ENCODE measurements at regions not wholly inside any gene's neighbourhood (a gene's known extent, or its start where the extent isn't known, plus 50 kb on each side); places are given as distances from the start of the nearest gene placed in this dataset.

DNA sequence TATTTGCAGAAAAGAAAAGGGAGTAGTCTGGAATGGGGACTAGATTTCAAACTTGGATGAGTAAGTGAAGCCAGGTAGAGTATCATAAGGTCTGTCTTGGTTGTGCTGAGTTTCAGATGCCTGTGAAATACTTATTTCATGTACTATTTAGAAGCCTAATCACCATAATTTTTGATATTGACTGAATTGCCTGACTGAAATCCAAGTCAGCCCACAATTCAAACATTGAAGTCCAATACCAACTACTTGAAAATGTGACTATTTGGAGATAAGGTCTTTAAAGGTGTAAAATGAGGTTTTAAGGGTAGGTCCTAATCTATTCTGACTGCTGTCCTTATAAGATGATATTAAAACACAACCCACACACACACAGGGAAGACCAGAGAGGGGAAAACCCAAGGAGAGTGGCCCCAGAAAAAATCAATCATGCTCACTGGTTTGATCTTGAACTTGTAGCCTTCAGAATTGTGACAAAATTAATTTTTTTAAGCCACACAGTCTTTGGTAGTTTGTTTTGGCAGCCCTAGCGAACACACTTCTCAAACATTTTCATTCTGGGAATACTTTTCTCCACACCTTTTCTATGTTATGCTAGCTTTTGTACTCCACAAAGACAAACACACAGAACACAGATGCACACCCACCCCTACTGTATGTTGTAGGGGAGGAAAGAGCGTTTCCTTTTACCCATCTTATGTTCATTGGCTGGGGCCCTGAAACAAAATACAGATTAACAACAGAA lies 126.3 kb downstream of the HFE start:
- no CpG with 5 or more reads among the region's 2 CpGs for WGBS (ENCODE audit: extremely low coverage, insufficient read length, low lambda C conversion rate)
- H4K91ac ChIP-seq (ENCODE audit: insufficient read length, low read depth, low read length): no peak overlapping the region
- TF ChIP-seq, protein P1, sequence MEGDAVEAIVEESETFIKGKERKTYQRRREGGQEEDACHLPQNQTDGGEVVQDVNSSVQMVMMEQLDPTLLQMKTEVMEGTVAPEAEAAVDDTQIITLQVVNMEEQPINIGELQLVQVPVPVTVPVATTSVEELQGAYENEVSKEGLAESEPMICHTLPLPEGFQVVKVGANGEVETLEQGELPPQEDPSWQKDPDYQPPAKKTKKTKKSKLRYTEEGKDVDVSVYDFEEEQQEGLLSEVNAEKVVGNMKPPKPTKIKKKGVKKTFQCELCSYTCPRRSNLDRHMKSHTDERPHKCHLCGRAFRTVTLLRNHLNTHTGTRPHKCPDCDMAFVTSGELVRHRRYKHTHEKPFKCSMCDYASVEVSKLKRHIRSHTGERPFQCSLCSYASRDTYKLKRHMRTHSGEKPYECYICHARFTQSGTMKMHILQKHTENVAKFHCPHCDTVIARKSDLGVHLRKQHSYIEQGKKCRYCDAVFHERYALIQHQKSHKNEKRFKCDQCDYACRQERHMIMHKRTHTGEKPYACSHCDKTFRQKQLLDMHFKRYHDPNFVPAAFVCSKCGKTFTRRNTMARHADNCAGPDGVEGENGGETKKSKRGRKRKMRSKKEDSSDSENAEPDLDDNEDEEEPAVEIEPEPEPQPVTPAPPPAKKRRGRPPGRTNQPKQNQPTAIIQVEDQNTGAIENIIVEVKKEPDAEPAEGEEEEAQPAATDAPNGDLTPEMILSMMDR (conservative IDR thresholded peaks at IDR 0.05): no peak
- H2AK5ac ChIP-seq (ENCODE audit: insufficient read length, low read length): no peak overlapping the region
- H3K23ac ChIP-seq (ENCODE audit: insufficient read length, low read depth, low read length): no peak overlapping the region
- H2BK12ac ChIP-seq (ENCODE audit: insufficient read length, low read depth, low read length): no peak overlapping the region
- peak overlapping the region; percentile 28 to 66 (median 65); a peak in 2 of 7 replicates for H3K27ac Mint-ChIP-seq
- peaks cover 7 to 9% of the 10 kb centered on the region in 2 experiments; a peak in 3 of 4 replicates for H3K4me1 Mint-ChIP-seq
- no peaks in the 10 kb centered on the region; the same call in 1 of the 2 replicates for H3K4me1 ChIP-seq (ENCODE audit: insufficient read depth, low read length)
- H3K18ac ChIP-seq (ENCODE audit: insufficient read length, low read depth, low read length): no peak overlapping the region
- no peak overlapping the region for H3K14ac ChIP-seq (ENCODE audit: insufficient read depth, low read length)
- no peak overlapping the region for H2BK20ac ChIP-seq (ENCODE audit: low read depth, low read length, poor library complexity, severe bottlenecking)
- no peak overlapping the region for H2BK15ac ChIP-seq (ENCODE audit: low read depth, low read length)
- no peak overlapping the region for H2BK5ac ChIP-seq (ENCODE audit: insufficient read length, low read length)
- H3K56ac ChIP-seq (ENCODE audit: insufficient read length, low read depth, low read length): no peak overlapping the region
- no peak for DNase-seq
- no peak overlapping the region for H3K4ac ChIP-seq (ENCODE audit: low read depth, low read length)
- no peaks in the 10 kb centered on the region for H3K9me3 Mint-ChIP-seq
- no peaks in the 10 kb centered on the region; the same call in 1 of the 2 replicates for H3K27me3 Mint-ChIP-seq (ENCODE audit: low read depth)
- H3K79me2 ChIP-seq (ENCODE audit: insufficient read depth, low read length): no peaks in the 10 kb centered on the region
- H4K5ac ChIP-seq (ENCODE audit: insufficient read length, low read depth, low read length): no peak overlapping the region
- H3K9ac ChIP-seq (ENCODE audit: extremely low read depth, insufficient read length, low read length): no peak overlapping the region
- peaks cover 2% of the 10 kb centered on the region for H4K20me1 ChIP-seq (ENCODE audit: control insufficient read depth, insufficient read depth, insufficient read length)
- peaks cover 11% of the 10 kb centered on the region for H3K23me2 ChIP-seq (ENCODE audit: insufficient read length, low read depth, low read length, poor library complexity, severe bottlenecking)
- no peak overlapping the region for H3T11ph ChIP-seq (ENCODE audit: low read length)
- no peaks in the 10 kb centered on the region for H3K27me3 ChIP-seq (ENCODE audit: insufficient read depth, low read length)
- no peaks in the 10 kb centered on the region; a peak in 2 of 7 replicates for H3K36me3 Mint-ChIP-seq (ENCODE audit: insufficient read depth in 1 of 3, low read depth in 3 of 3)
- no peak overlapping the region for H3K27ac ChIP-seq (ENCODE audit: insufficient read length, low read depth, low read length)
- H3K9me3 ChIP-seq (ENCODE audit: control insufficient read depth, low read depth, low read length): no peaks in the 10 kb centered on the region
- H4K8ac ChIP-seq (replicated peaks; ENCODE audit: insufficient read length, low read depth, low read length): no peak overlapping the region
- H2AFZ ChIP-seq (ENCODE audit: low read length): no peak overlapping the region
- no peak overlapping the region for H3K4me2 ChIP-seq (ENCODE audit: insufficient read depth, insufficient read length, low read length)
- no peak overlapping the region for H2BK120ac ChIP-seq (ENCODE audit: low read depth, low read length, poor library complexity, severe bottlenecking)
- H3K4me3 Mint-ChIP-seq: peak overlapping the region in 1 of 2 experiments; percentile 5; a peak in 1 of 5 replicates
- no peaks in the 10 kb centered on the region for H3K79me1 ChIP-seq (ENCODE audit: insufficient read depth, low read depth, low read length, poor library complexity, severe bottlenecking)

All from H9 (cell line).